SJCRH30 (cell line): ENCODE measurements at regions not wholly inside any gene's neighbourhood (a gene's known extent, or its start where the extent isn't known, plus 50 kb on each side); places are given as distances from the start of the nearest gene placed in this dataset.

ENCODE experiments used
- DNase-seq, 2 experiments: peaks; one replicate each; pipeline ENCODE4 v3.0.0-alpha.2; 2015 to 2020
- H3K27ac ChIP-seq: fragments of 250-450 bp; sonication (Bioruptor Pico); 2 replicates; pipeline ENCODE4 v1.5.1; 2020; ENCODE audit warnings: mild to moderate bottlenecking, moderate library complexity
- H3K27me3 ChIP-seq: fragments of 250-450 bp; sonication (Bioruptor Pico); 2 replicates; pipeline ENCODE4 v1.5.1; 2020; ENCODE audit warnings: mild to moderate bottlenecking, moderate library complexity
- H3K36me3 ChIP-seq: fragments of 250-450 bp; sonication (Bioruptor Pico); 2 replicates; pipeline ENCODE4 v1.5.1; 2020; ENCODE audit warnings: mild to moderate bottlenecking, moderate library complexity
- H3K4me1 ChIP-seq: fragments of 250-450 bp; sonication (Bioruptor Pico); 2 replicates; pipeline ENCODE4 v1.5.1; 2020; ENCODE audit warnings: mild to moderate bottlenecking, moderate library complexity
- H3K4me3 ChIP-seq: fragments of 250-450 bp; sonication (Bioruptor Pico); 2 replicates; pipeline ENCODE4 v1.5.1; 2020; ENCODE audit warnings: mild to moderate bottlenecking, moderate library complexity
- H3K9me3 ChIP-seq: fragments of 250-450 bp; sonication (Bioruptor Pico); replicated peaks from 2 replicates; pipeline ENCODE4 v1.5.1; 2020; ENCODE audit warnings: mild to moderate bottlenecking, moderate library complexity

DNA sequence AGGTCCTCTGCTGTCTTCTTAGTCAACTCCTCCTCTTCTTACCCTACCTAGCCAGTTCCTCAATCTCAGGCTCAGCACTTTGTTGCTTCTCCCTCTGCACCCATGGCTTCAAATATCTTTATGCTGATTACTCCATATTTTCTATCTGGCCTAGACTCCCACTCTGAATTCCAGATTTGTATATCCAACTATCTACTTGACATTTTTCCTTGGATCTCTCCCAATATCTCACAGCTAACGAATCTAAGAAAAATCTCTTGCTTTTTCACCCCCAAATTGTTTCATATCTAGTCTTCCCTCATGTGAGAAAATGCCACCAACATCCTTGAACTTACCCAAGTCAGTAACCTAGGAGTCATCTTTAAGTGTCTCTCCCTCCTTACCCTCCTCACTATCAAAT, 176.4 kb upstream of the ERCC4 start:
- no peaks in the 10 kb centered on the region for H3K9me3 ChIP-seq
- H3K36me3 ChIP-seq = no peaks in the 10 kb centered on the region
- H3K27ac ChIP-seq = no peak overlapping the region
- DNase-seq = no peak
- H3K4me1 ChIP-seq = no peaks in the 10 kb centered on the region
- H3K27me3 ChIP-seq = no peaks in the 10 kb centered on the region
- H3K4me3 ChIP-seq = no peak overlapping the region

GRCh38 chr16:13756411-13757140, 163.4 kb upstream of the ERCC4 start:
- no peaks in the 10 kb centered on the region for H3K9me3 ChIP-seq
- no peaks in the 10 kb centered on the region for H3K36me3 ChIP-seq
- peak in 1 of 2 experiments; percentile 39 for DNase-seq
- no peaks in the 10 kb centered on the region; the same call in 1 of the 2 replicates for H3K27me3 ChIP-seq
- no peak overlapping the region for H3K4me3 ChIP-seq
- no peak overlapping the region for H3K27ac ChIP-seq
- no peaks in the 10 kb centered on the region for H3K4me1 ChIP-seq

DNA sequence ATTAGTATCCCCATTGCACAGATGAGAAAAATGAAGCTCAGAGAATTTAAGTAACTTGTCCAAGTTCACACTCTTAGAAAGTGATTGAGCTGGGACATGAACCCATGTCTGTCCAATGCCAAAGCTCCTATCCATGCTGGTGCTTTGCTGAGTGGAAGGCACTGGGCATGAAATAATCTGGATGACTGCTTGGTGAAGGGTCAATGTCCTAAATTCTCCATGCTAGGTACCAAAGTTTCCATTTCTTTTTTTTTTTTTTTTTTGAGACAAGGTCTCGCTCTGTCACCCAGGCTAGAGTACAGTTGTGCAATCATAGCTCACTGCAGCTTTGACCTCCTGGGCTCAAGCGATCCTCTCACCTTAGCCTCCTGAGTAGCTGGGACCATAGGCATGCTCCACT, 153.6 kb upstream of the ERCC4 start:
- Histone ChIP-seq H3K4me3 (no peak overlapping the region), H3K27me3 (0 out of 2 replicates have a peak, but pooled peaks cover 5% of the 10 kb centered on the region), H3K9me3 (no peaks in the 10 kb centered on the region), H3K4me1 (no peaks in the 10 kb centered on the region), H3K36me3 (no peaks in the 10 kb centered on the region), H3K27ac (no peak overlapping the region)
- DNase-seq = no peak

- DNase-seq = no peak
- no peak overlapping the region for H3K27ac ChIP-seq
- no peaks in the 10 kb centered on the region for H3K36me3 ChIP-seq
- no peaks in the 10 kb centered on the region for H3K4me1 ChIP-seq
- H3K27me3 ChIP-seq = 0 out of 2 replicates have a peak, but pooled peaks cover 5% of the 10 kb centered on the region
- no peaks in the 10 kb centered on the region for H3K9me3 ChIP-seq
- H3K4me3 ChIP-seq = no peak overlapping the region
Observed at GRCh38 chr16:13767215-13767614, 152.7 kb upstream of the ERCC4 start.

DNA sequence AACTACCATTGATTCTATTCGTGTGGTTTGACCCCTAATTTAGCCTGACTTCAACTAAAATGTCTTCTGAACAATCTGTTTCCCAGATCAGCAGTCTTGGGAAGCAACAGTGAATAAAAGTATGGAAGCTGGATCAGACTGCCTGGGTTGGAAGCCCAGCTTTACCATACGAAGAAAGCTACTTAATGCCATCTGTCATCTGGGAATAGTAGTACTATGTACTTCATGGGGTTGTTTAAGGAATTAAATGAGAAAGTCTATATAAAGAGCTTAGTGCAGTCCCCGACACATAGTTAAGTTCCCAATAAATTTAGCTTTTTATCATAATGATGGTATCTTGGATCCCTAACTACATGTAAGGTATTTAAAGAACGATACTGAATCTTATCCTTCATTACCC, 151.5 kb upstream of the ERCC4 start:
- H3K4me3 ChIP-seq = no peak overlapping the region
- 0 out of 2 replicates have a peak, but pooled peaks cover 5% of the 10 kb centered on the region for H3K27me3 ChIP-seq
- no peak overlapping the region for H3K27ac ChIP-seq
- H3K4me1 ChIP-seq = no peaks in the 10 kb centered on the region
- no peaks in the 10 kb centered on the region for H3K36me3 ChIP-seq
- DNase-seq = no peak
- no peaks in the 10 kb centered on the region for H3K9me3 ChIP-seq

DNA sequence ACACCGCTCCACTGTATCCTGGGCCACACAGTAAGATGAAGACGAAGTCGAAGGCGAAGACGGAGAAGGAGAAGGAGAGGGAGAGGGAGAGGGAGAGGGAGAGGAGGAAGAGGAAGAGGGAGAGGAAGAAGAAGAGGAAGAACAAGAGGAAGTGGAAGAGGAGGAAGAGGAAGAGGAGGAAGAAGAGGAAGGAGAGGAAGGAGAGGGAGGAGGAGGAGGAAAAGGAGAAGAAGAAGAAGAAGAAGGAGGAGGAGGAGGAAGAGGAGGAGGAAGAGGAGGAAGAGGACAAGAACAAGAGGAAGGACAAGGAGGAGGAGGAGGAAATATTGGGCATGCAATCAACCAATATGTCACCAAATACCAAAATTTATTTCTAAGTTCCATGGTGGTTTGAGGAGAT, 149.5 kb upstream of the ERCC4 start:
- Histone ChIP-seq H3K36me3 (no peaks in the 10 kb centered on the region), H3K27ac (no peak overlapping the region), H3K27me3 (0 out of 2 replicates have a peak, but pooled peaks cover 5% of the 10 kb centered on the region), H3K9me3 (no peaks in the 10 kb centered on the region), H3K4me1 (no peaks in the 10 kb centered on the region), H3K4me3 (no peak overlapping the region)
- no peak for DNase-seq

DNA sequence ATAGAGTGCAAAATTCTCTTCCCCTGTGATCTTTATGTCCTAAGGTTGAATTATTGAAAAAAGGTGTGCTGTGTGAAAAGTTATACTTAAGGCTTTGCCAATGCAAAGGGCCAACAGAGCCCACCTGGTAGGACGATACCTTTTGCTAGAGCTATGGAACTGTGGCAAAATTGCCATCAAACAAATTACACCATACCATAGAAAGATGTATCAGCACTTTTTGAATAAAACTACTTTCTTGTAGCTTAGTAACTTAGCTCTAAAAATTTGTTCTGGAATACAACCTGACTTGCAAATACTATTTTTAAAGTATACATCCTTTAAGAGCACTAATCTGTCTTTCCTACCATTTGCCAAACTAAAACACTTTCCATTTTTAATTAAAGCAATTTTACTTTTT, 147.2 kb upstream of the ERCC4 start:
- no peaks in the 10 kb centered on the region for H3K9me3 ChIP-seq

GRCh38 chr16:13779676-13780075, 140.3 kb upstream of the ERCC4 start:
- no peak for DNase-seq
- no peaks in the 10 kb centered on the region for H3K27me3 ChIP-seq
- H3K4me1 ChIP-seq = peaks cover 9% of the 10 kb centered on the region; the same call in 1 of the 2 replicates
- no peak overlapping the region for H3K4me3 ChIP-seq
- no peak overlapping the region for H3K27ac ChIP-seq
- H3K36me3 ChIP-seq = no peaks in the 10 kb centered on the region
- H3K9me3 ChIP-seq = no peaks in the 10 kb centered on the region

More for the DNA sequence above, 147.2 kb upstream of the ERCC4 start:
- H3K27me3 ChIP-seq = 0 out of 2 replicates have a peak, but pooled peaks cover 5% of the 10 kb centered on the region
- H3K4me3 ChIP-seq = no peak overlapping the region
- DNase-seq = no peak
- H3K36me3 ChIP-seq = no peaks in the 10 kb centered on the region
- no peak overlapping the region for H3K27ac ChIP-seq
- H3K4me1 ChIP-seq = no peaks in the 10 kb centered on the region

DNA sequence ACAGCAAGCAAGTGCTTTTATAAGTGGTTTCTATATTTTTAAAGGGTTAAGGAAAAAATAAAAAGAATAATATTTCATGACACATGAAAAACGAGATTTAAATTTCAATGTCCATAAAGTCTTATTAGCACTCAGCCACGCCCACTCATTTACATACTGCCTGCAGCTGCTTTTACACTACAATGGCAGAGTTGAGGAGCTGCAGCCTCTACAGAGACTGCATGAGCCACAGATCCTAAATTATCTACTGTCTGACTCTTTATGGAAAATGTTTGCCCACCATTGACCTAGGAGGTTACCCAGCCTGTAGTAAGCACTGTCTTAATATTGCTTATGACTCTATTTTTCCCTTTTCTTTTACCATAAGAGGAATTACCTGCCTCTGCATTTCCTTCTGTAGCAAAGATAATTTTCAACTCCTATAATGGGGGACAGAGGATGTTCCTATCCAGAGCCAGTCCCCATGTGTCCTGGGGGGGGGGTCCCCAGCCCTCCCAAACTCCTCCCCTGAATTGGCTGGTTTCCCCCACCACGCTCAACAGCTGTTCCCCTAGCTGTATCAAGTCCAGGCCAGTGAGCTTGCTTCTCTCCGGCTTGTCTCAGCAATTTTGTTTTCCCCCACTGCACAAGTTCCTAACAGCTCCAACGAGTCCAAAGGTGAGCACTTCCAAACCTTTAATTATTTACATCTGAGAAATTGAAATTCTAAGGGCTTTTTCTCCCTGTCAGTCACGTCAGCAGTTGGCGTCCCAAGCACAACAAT, 139.4 kb upstream of the ERCC4 start:
- Histone ChIP-seq H3K36me3 (no peaks in the 10 kb centered on the region), H3K4me1 (peaks cover 9% of the 10 kb centered on the region; the same call in 1 of the 2 replicates), H3K9me3 (no peaks in the 10 kb centered on the region), H3K27ac (peak overlapping the region; percentile 44), H3K27me3 (no peaks in the 10 kb centered on the region), H3K4me3 (no peak overlapping the region)
- DNase-seq = peak; percentile 14 to 32

DNA sequence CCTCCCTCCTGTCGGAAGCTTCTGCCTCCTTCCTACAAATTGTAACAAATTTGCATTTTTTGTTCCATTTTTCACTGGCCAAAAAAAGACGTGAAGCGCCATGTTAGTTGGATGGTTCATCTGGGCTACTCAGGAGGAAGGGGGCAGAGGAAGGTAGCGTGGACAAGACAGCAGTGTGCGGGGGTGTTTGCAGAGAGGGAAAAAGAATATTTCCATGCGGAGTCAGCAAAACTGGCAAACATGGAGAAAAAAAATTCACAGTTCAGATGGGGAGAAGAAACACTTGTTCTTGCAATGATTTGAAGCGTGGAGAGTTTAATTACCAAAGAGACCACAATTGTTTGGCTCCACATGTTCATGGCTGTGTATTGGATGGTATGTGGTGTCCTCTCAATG, 138.8 kb upstream of the ERCC4 start:
- DNase-seq = peak in 1 of 2 experiments; percentile 40
- peak overlapping the region; percentile 44 for H3K27ac ChIP-seq
- H3K4me1 ChIP-seq = peaks cover 9% of the 10 kb centered on the region; the same call in 1 of the 2 replicates
- no peaks in the 10 kb centered on the region for H3K27me3 ChIP-seq
- H3K9me3 ChIP-seq = no peaks in the 10 kb centered on the region
- H3K4me3 ChIP-seq = no peak overlapping the region
- no peaks in the 10 kb centered on the region for H3K36me3 ChIP-seq

- H3K27ac ChIP-seq = peak overlapping the region; percentile 44
- H3K4me3 ChIP-seq = no peak overlapping the region
- H3K36me3 ChIP-seq = no peaks in the 10 kb centered on the region
- no peaks in the 10 kb centered on the region for H3K9me3 ChIP-seq
- peaks cover 9% of the 10 kb centered on the region; the same call in 1 of the 2 replicates for H3K4me1 ChIP-seq
- peak; percentile 26 to 45 for DNase-seq
- H3K27me3 ChIP-seq = no peaks in the 10 kb centered on the region
Observed at GRCh38 chr16:13781575-13782338, 138.2 kb upstream of the ERCC4 start.

DNA sequence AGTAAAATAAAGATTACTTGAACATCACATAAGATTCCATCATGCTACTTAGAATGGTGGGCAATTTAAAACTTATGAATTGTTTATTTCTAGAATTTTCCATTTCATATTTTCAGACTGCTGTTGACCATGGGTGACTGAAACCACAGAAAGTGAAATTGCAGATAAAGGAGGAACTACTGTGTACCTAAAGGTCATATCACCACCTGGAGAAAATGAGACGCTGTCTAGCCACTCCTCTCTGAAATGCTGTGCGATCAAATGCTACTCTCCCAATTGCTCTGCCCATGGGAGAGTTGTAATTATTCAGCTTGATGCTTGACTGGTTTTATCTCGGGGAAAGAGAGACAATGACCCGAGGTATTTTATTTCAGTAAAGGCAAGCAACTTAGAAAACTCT, 128.9 kb upstream of the ERCC4 start:
- H3K4me1 ChIP-seq = no peaks in the 10 kb centered on the region
- no peak for DNase-seq
- no peaks in the 10 kb centered on the region for H3K27me3 ChIP-seq
- H3K9me3 ChIP-seq = no peaks in the 10 kb centered on the region
- no peaks in the 10 kb centered on the region for H3K36me3 ChIP-seq
- no peak overlapping the region for H3K27ac ChIP-seq
- no peak overlapping the region for H3K4me3 ChIP-seq

GRCh38 chr16:13793841-13794409, 126.0 kb upstream of the ERCC4 start:
- H3K4me3 ChIP-seq = no peak overlapping the region
- H3K27ac ChIP-seq = no peak overlapping the region
- no peaks in the 10 kb centered on the region for H3K9me3 ChIP-seq
- no peaks in the 10 kb centered on the region for H3K27me3 ChIP-seq
- no peaks in the 10 kb centered on the region for H3K36me3 ChIP-seq
- no peaks in the 10 kb centered on the region for H3K4me1 ChIP-seq
- DNase-seq = no peak

DNA sequence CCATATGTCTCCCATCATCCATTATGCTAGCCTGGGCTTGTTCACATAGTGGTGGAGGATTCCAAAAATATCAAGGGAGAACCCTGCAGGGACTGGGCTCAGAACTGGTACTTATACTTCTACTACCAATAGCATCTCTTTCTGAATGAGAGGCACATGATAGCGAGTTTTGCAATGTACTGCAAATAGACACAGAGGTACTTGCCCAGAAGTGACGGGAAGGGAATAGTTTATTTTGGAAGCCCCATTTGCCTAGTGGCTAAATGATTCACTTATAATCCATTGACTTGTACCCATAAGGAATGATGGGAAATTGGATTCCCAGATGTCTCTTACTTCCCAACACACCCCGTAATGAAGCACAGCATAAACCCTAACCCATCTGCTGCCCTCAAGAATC, 124.8 kb upstream of the ERCC4 start:
- Histone ChIP-seq H3K9me3 (no peaks in the 10 kb centered on the region), H3K27me3 (no peaks in the 10 kb centered on the region), H3K36me3 (no peaks in the 10 kb centered on the region), H3K27ac (no peak overlapping the region), H3K4me3 (no peak overlapping the region), H3K4me1 (no peaks in the 10 kb centered on the region)
- DNase-seq = no peak
